ENCODE measurements at regions not wholly inside any gene's neighbourhood (a gene's known extent, or its start where the extent isn't known, plus 50 kb on each side); places are given as distances from the start of the nearest gene placed in this dataset.

GRCh38 chr11:92770981-92771380 lies 198.5 kb upstream of the MTNR1B start:
- Histone ChIP-seq H3K27ac (ENCODE audit: control insufficient read depth, insufficient read depth, low read length) (no peak overlapping the region), H3K27me3 (ENCODE audit: control insufficient read depth, extremely low read depth, insufficient read depth, low read length) (no peaks in the 10 kb centered on the region), H2AFZ (ENCODE audit: control insufficient read depth, low read length) (no peak overlapping the region), H3K9ac (ENCODE audit: control insufficient read depth, extremely low read depth, insufficient read depth, low read length) (no peak overlapping the region), H3K36me3 (ENCODE audit: control insufficient read depth in 2 of 2, extremely low read depth in 1 of 2, insufficient read depth in 2 of 2, low read length in 2 of 2) (no peaks in the 10 kb centered on the region), H3K79me2 (ENCODE audit: control insufficient read depth, insufficient read depth, low read length) (no peaks in the 10 kb centered on the region), H3K4me2 (ENCODE audit: control insufficient read depth, extremely low read depth, insufficient read depth, low read depth, low read length) (no peak overlapping the region), H3K9me3 (ENCODE audit: control insufficient read depth, low read depth, low read length) (no peaks in the 10 kb centered on the region), H3K4me1 (ENCODE audit: control insufficient read depth, extremely low read depth, insufficient read depth, low read length) (no peaks in the 10 kb centered on the region), H3K9me1 (ENCODE audit: control insufficient read depth, extremely low read depth, insufficient read depth, low read length) (no peaks in the 10 kb centered on the region), H4K20me1 (ENCODE audit: control insufficient read depth, extremely low read depth, insufficient read depth, low read length) (no peaks in the 10 kb centered on the region), H3K4me3 (ENCODE audit: control insufficient read depth in 2 of 3, extremely low read depth in 1 of 3, insufficient read depth in 2 of 3, low read depth in 1 of 3, low read length in 3 of 3) (no peak overlapping the region)
- TF ChIP-seq CTCF (optimal IDR thresholded peaks at IDR 0.05 in 1 of 3, IDR thresholded peaks at IDR 0.05 in 1 of 3, conservative IDR thresholded peaks at IDR 0.05 in 1 of 3; ENCODE audit: extremely low read depth in 1 of 3, insufficient read depth in 2 of 3, low read length in 3 of 3) (no peak), EZH2 (IDR thresholded peaks at IDR 0.05; ENCODE audit: low read length) (no peak)
- DNase-seq (ENCODE audit: low read depth, low spot score): no peak
- no peak for FAIRE-seq
- dilution Hi-C loops (cut with MboI; ENCODE audit: extremely low pct_ligation_motif_present, low sequenced_read_pairs): no loop called here

GRCh38 chr11:92771701-92772100 lies 197.8 kb upstream of the MTNR1B start:
- TF ChIP-seq CTCF (optimal IDR thresholded peaks at IDR 0.05 in 1 of 3, IDR thresholded peaks at IDR 0.05 in 1 of 3, conservative IDR thresholded peaks at IDR 0.05 in 1 of 3; ENCODE audit: extremely low read depth in 1 of 3, insufficient read depth in 2 of 3, low read length in 3 of 3) (no peak), EZH2 (IDR thresholded peaks at IDR 0.05; ENCODE audit: low read length) (no peak)
- Histone ChIP-seq H3K4me3 (ENCODE audit: control insufficient read depth in 2 of 3, extremely low read depth in 1 of 3, insufficient read depth in 2 of 3, low read depth in 1 of 3, low read length in 3 of 3) (no peak overlapping the region), H3K79me2 (ENCODE audit: control insufficient read depth, insufficient read depth, low read length) (no peaks in the 10 kb centered on the region), H3K36me3 (ENCODE audit: control insufficient read depth in 2 of 2, extremely low read depth in 1 of 2, insufficient read depth in 2 of 2, low read length in 2 of 2) (no peaks in the 10 kb centered on the region), H3K9ac (ENCODE audit: control insufficient read depth, extremely low read depth, insufficient read depth, low read length) (no peak overlapping the region), H3K9me1 (ENCODE audit: control insufficient read depth, extremely low read depth, insufficient read depth, low read length) (no peaks in the 10 kb centered on the region), H2AFZ (ENCODE audit: control insufficient read depth, low read length) (no peak overlapping the region), H4K20me1 (ENCODE audit: control insufficient read depth, extremely low read depth, insufficient read depth, low read length) (no peaks in the 10 kb centered on the region), H3K27ac (ENCODE audit: control insufficient read depth, insufficient read depth, low read length) (no peak overlapping the region), H3K4me1 (ENCODE audit: control insufficient read depth, extremely low read depth, insufficient read depth, low read length) (no peaks in the 10 kb centered on the region), H3K4me2 (ENCODE audit: control insufficient read depth, extremely low read depth, insufficient read depth, low read depth, low read length) (no peak overlapping the region), H3K9me3 (ENCODE audit: control insufficient read depth, low read depth, low read length) (no peaks in the 10 kb centered on the region), H3K27me3 (ENCODE audit: control insufficient read depth, extremely low read depth, insufficient read depth, low read length) (peaks cover under 1% of the 10 kb centered on the region)
- no peak for DNase-seq (ENCODE audit: low read depth, low spot score)
- no peak for FAIRE-seq
- dilution Hi-C loops (cut with MboI; ENCODE audit: extremely low pct_ligation_motif_present, low sequenced_read_pairs): no loop called here

Measured in keratinocyte (primary cell).